Lower lobe of right lung (tissue), 2 donors: ENCODE measurements at regions not wholly inside any gene's neighbourhood (a gene's known extent, or its start where the extent isn't known, plus 50 kb on each side); places are given as distances from the start of the nearest gene placed in this dataset.

Experiments
- ATAC-seq, 2 donors: fragments of 200-7000 bp; cut with Tn5 transposase; one replicate each; pipeline ENCODE4 v1.9.1; 2020 to 2022; ENCODE audit warnings: mild to moderate bottlenecking in 2 of 2, moderate library complexity in 2 of 2
- DNase-seq: peaks from one replicate; pipeline ENCODE4 v3.0.0-alpha.2; 2020
- H3K27ac ChIP-seq: fragments of 200-600 bp; one replicate; pipeline ENCODE4 v1.8.0; 2022
- H3K27me3 ChIP-seq: fragments of 200-600 bp; one replicate; pipeline ENCODE4 v1.8.0; 2022; ENCODE audit warnings: low read depth
- H3K36me3 ChIP-seq: fragments of 200-600 bp; one replicate; pipeline ENCODE4 v1.8.0; 2022; ENCODE audit warnings: mild to moderate bottlenecking
- H3K4me1 ChIP-seq: fragments of 200-600 bp; one replicate; pipeline ENCODE4 v1.8.0; 2022
- H3K4me3 ChIP-seq: fragments of 200-600 bp; one replicate; pipeline ENCODE4 v1.8.0; 2022; ENCODE audit warnings: mild to moderate bottlenecking
- H3K9me3 ChIP-seq: fragments of 200-600 bp; one replicate; pipeline ENCODE4 v1.8.0; 2022
- CTCF ChIP-seq: fragments of 200-600 bp; IDR thresholded peaks from one replicate; pipeline ENCODE4 v1.8.0; 2022; ENCODE audit warnings: antibody characterized with exemption, mild to moderate bottlenecking
- intact Hi-C: fragments of 100-400 bp; cut with DNase I; formaldehyde crosslinking; loops from one replicate; pipeline ENCODE4 v1.11.0; 2022
- donor health status: DM: no; HTN: yes; CAD: no; lungs with severe emphysema.

GRCh38 chr20:4569092-4569491, 117.2 kb upstream of the PRNP start:
- Histone ChIP-seq H3K4me1 (no peaks in the 10 kb centered on the region), H3K27me3 (peaks cover under 1% of the 10 kb centered on the region), H3K36me3 (no peaks in the 10 kb centered on the region), H3K27ac (no peak overlapping the region), H3K4me3 (no peak overlapping the region), H3K9me3 (no peaks in the 10 kb centered on the region)
- no peak for DNase-seq
- TF ChIP-seq CTCF: no peak
- no peak for ATAC-seq
- intact Hi-C loops: no loop called here

- no peak overlapping the region for H3K27ac ChIP-seq
- intact Hi-C loops: no loop called here
- no peak for ATAC-seq
- no peak for DNase-seq
- no peak overlapping the region for H3K4me3 ChIP-seq
- H3K9me3 ChIP-seq: no peaks in the 10 kb centered on the region
- H3K36me3 ChIP-seq: no peaks in the 10 kb centered on the region
- peaks cover 6% of the 10 kb centered on the region for H3K27me3 ChIP-seq
- no peaks in the 10 kb centered on the region for H3K4me1 ChIP-seq
- no peak for TF ChIP-seq CTCF
These were observed 117.8 kb upstream of the PRNP start for GRCh38 chr20:4568361-4568959.

GRCh38 chr20:4567170-4567569, 119.1 kb upstream of the PRNP start:
- H3K4me1 ChIP-seq: no peaks in the 10 kb centered on the region
- H3K27ac ChIP-seq: no peak overlapping the region
- no peak for TF ChIP-seq CTCF
- DNase-seq (no peak), ATAC-seq (no peak)
- H3K27me3 ChIP-seq: peaks cover 6% of the 10 kb centered on the region
- intact Hi-C loops: no loop called here
- H3K4me3 ChIP-seq: no peak overlapping the region
- no peaks in the 10 kb centered on the region for H3K36me3 ChIP-seq
- H3K9me3 ChIP-seq: no peaks in the 10 kb centered on the region

GRCh38 chr20:4563534-4563933, 122.7 kb upstream of the PRNP start:
- H3K36me3 ChIP-seq: no peaks in the 10 kb centered on the region
- H3K4me1 ChIP-seq: no peaks in the 10 kb centered on the region
- TF ChIP-seq CTCF: no peak
- no peak overlapping the region for H3K4me3 ChIP-seq
- peaks cover 6% of the 10 kb centered on the region for H3K27me3 ChIP-seq
- peaks cover under 1% of the 10 kb centered on the region for H3K9me3 ChIP-seq
- ATAC-seq (no peak), DNase-seq (no peak)
- intact Hi-C loops: no loop called here
- H3K27ac ChIP-seq: no peak overlapping the region

- no peak overlapping the region for H3K27ac ChIP-seq
- peaks cover 6% of the 10 kb centered on the region for H3K27me3 ChIP-seq
- H3K4me1 ChIP-seq: no peaks in the 10 kb centered on the region
- intact Hi-C loops: no loop called here
- TF ChIP-seq CTCF: no peak
- no peaks in the 10 kb centered on the region for H3K36me3 ChIP-seq
- peaks cover 5% of the 10 kb centered on the region for H3K9me3 ChIP-seq
- H3K4me3 ChIP-seq: no peak overlapping the region
- DNase-seq: no peak
- ATAC-seq: no peak
These were observed 123.2 kb upstream of the PRNP start for GRCh38 chr20:4563031-4563430.

- Histone ChIP-seq H3K27ac (no peak overlapping the region), H3K36me3 (no peaks in the 10 kb centered on the region), H3K4me1 (no peaks in the 10 kb centered on the region), H3K4me3 (no peak overlapping the region), H3K9me3 (peaks cover 10% of the 10 kb centered on the region), H3K27me3 (peaks cover 6% of the 10 kb centered on the region)
- intact Hi-C loops: no loop called here
- no peak for DNase-seq
- TF ChIP-seq CTCF: no peak
- ATAC-seq: no peak
These were observed 125.6 kb upstream of the PRNP start for GRCh38 chr20:4560667-4561066.
